SK-N-SH (cell line): ENCODE measurements at regions not wholly inside any gene's neighbourhood (a gene's known extent, or its start where the extent isn't known, plus 50 kb on each side); places are given as distances from the start of the nearest gene placed in this dataset.

Experiments used
- CTCF ChIA-PET: fragments of 300-600, 350-600 bp; formaldehyde crosslinking; extraction: SDS; loops from one replicate; lab custom pipeline; 2021; lab: Yijun Ruan, JAX
- POLR2A ChIA-PET: fragments of 350-600 bp; sonication (Branson Sonifier 250); formaldehyde crosslinking; extraction: SDS; loops from one replicate; lab custom pipeline; 2020; ENCODE audit warnings: antibody characterized with exemption, inconsistent platforms; lab: Yijun Ruan, JAX
- DNase-seq: peaks from one replicate; pipeline ENCODE4 v3.0.0; 2012
- H2AFZ ChIP-seq: fragments of 200-600 bp; sonication (generic); 2 replicates; pipeline ENCODE4 v1.8.1; 2016; ENCODE audit warnings: antibody characterized with exemption, mild to moderate bottlenecking, low read depth
- H3F3A ChIP-seq: fragments of 200-600 bp; sonication (generic); replicated peaks from 2 replicates; pipeline ENCODE3; 2016; ENCODE audit warnings: antibody characterized with exemption, mild to moderate bottlenecking; ENCODE audit not compliant: insufficient read depth
- H3K27ac ChIP-seq, 2 experiments: fragments of 200-500 bp in 1 of 2; fragments of 200-600 bp in 1 of 2; sonication (Bioruptor generic) in 1 of 2; sonication (generic), shearing (Covaris generic) in 1 of 2; 2 replicates each; pipeline versions ENCODE4 v1.5.1 to v1.6.1; 2014 to 2016; ENCODE audit warnings: low read depth in 2 of 2, inconsistent platforms in 1 of 2, low read length in 1 of 2, mild to moderate bottlenecking in 1 of 2, mixed read lengths in 1 of 2
- H3K27me3 ChIP-seq: fragments of 200-600 bp; sonication (generic), shearing (Covaris generic); 2 replicates; pipeline ENCODE4 v1.6.1; 2016; ENCODE audit warnings: mixed run types; ENCODE audit not compliant: insufficient read depth
- H3K36me3 ChIP-seq, 2 experiments: fragments of 200-500 bp in 1 of 2; fragments of 200-600 bp in 1 of 2; sonication (Bioruptor generic) in 1 of 2; sonication (generic) in 1 of 2; replicated peaks in 1 of 2; 2 replicates each; pipeline versions ENCODE3 to v1.5.1; 2014 to 2016; ENCODE audit warnings: low read length in 1 of 2, mild to moderate bottlenecking in 1 of 2; ENCODE audit not compliant: insufficient read depth in 2 of 2, control insufficient read depth in 1 of 2
- H3K4me1 ChIP-seq, 2 experiments: fragments of 200-500 bp in 1 of 2; fragments of 200-600 bp in 1 of 2; sonication (Bioruptor generic) in 1 of 2; sonication (generic), shearing (Covaris generic) in 1 of 2; 2 replicates each; pipeline versions ENCODE4 v1.5.1 to v1.6.1; 2014 to 2016; ENCODE audit warnings: low read depth in 1 of 2, low read length in 1 of 2, mixed run types in 1 of 2; ENCODE audit not compliant: insufficient read depth in 2 of 2, control insufficient read depth in 1 of 2
- H3K4me2 ChIP-seq: fragments of 200-600 bp; sonication (generic), shearing (Covaris generic); 2 replicates; pipeline ENCODE4 v1.6.1; 2017; ENCODE audit warnings: mixed run types
- H3K4me3 ChIP-seq, 2 experiments: fragments of 200-500 bp in 1 of 2; fragments of 200-600 bp in 1 of 2; sonication (Bioruptor generic) in 1 of 2; sonication (generic), shearing (Covaris generic) in 1 of 2; 2 replicates each; pipeline versions ENCODE4 v1.5.1 to v1.8.1; 2014 to 2016; ENCODE audit warnings: low read depth in 2 of 2, inconsistent platforms in 1 of 2, low read length in 1 of 2, mild to moderate bottlenecking in 1 of 2, mixed read lengths in 1 of 2, moderate library complexity in 1 of 2
- H3K79me2 ChIP-seq: fragments of 200-600 bp; sonication (generic); 2 replicates; pipeline ENCODE4 v1.8.1; 2017; ENCODE audit warnings: mild to moderate bottlenecking; ENCODE audit not compliant: insufficient read depth
- H3K9ac ChIP-seq: fragments of 200-600 bp; sonication (generic); 2 replicates; pipeline ENCODE4 v1.6.1; 2017; ENCODE audit warnings: mixed run types
- H3K9me2 ChIP-seq: fragments of 200-600 bp; sonication (generic); 2 replicates; pipeline ENCODE4 v1.6.1; 2017; ENCODE audit warnings: mixed run types
- H3K9me3 ChIP-seq: fragments of 200-600 bp; sonication (generic); 2 replicates; pipeline ENCODE4 v1.6.1; 2017; ENCODE audit warnings: mixed run types, mild to moderate bottlenecking, moderate library complexity
- H4K20me1 ChIP-seq: fragments of 200-600 bp; sonication (generic); 2 replicates; pipeline ENCODE4 v1.6.1; 2017; ENCODE audit warnings: mild to moderate bottlenecking, mixed run types; ENCODE audit not compliant: insufficient read depth
- ELF1 ChIP-seq: IDR thresholded peaks from 2 replicates; pipeline ENCODE4 v1.4.0; 2012
- EP300 ChIP-seq, 2 experiments: IDR thresholded peaks; 2 replicates each; pipeline versions ENCODE4 v1.4.0 to v1.6.1; 2012; ENCODE audit warnings: borderline replicate concordance in 1 of 2, low read depth in 1 of 2, low read length in 1 of 2
- FOSL2 ChIP-seq: IDR thresholded peaks from 2 replicates; pipeline ENCODE4 v1.4.0; 2012; ENCODE audit warnings: low read depth, mild to moderate bottlenecking, moderate library complexity, borderline replicate concordance
- FOXM1 ChIP-seq: IDR thresholded peaks from 2 replicates; pipeline ENCODE4 v1.4.0; 2012; ENCODE audit warnings: low read depth, mild to moderate bottlenecking
- JUND ChIP-seq: IDR thresholded peaks from 2 replicates; pipeline ENCODE4 v1.4.0; 2012
- MAX ChIP-seq: IDR thresholded peaks from 2 replicates; pipeline ENCODE4 v1.4.0; 2012; ENCODE audit warnings: low read depth
- NFIC ChIP-seq: IDR thresholded peaks from 2 replicates; pipeline ENCODE4 v1.4.0; 2012; ENCODE audit warnings: borderline replicate concordance
- NRF1 ChIP-seq: IDR thresholded peaks from 2 replicates; pipeline ENCODE4 v1.6.1; 2012; ENCODE audit warnings: low read depth, mild to moderate bottlenecking, low read length
- POLR2AphosphoS5 ChIP-seq: IDR thresholded peaks from 2 replicates; pipeline ENCODE4 v1.6.1; 2012; ENCODE audit warnings: low read depth, low read length
- RAD21 ChIP-seq: IDR thresholded peaks from 2 replicates; pipeline ENCODE4 v1.6.1; 2012; ENCODE audit warnings: mild to moderate bottlenecking, low read length
- RCOR1 ChIP-seq: fragments of 150-350 bp; IDR thresholded peaks from 2 replicates; pipeline ENCODE4 v1.6.1; 2017; ENCODE audit warnings: antibody characterized with exemption, low read length
- REST ChIP-seq: IDR thresholded peaks from 2 replicates; pipeline ENCODE4 v1.6.1; 2012; ENCODE audit warnings: mild to moderate bottlenecking, low read depth, low read length, moderate library complexity
- RXRA ChIP-seq: IDR thresholded peaks from 2 replicates; pipeline ENCODE4 v1.4.0; 2012; ENCODE audit warnings: low read depth, mild to moderate bottlenecking, borderline replicate concordance
- SIN3A ChIP-seq: IDR thresholded peaks from 2 replicates; pipeline ENCODE4 v1.6.1; 2012; ENCODE audit warnings: low read depth, mild to moderate bottlenecking, low read length, moderate library complexity, borderline replicate concordance
- TCF12 ChIP-seq: IDR thresholded peaks from 2 replicates; pipeline ENCODE4 v1.4.0; 2012
- TEAD4 ChIP-seq: IDR thresholded peaks from 2 replicates; pipeline ENCODE4 v1.4.0; 2012; ENCODE audit warnings: mild to moderate bottlenecking, borderline replicate concordance; ENCODE audit not compliant: insufficient read depth
- USF1 ChIP-seq: IDR thresholded peaks from 2 replicates; pipeline ENCODE4 v1.4.0; 2012; ENCODE audit warnings: low read depth, borderline replicate concordance
- ZBTB33 ChIP-seq: IDR thresholded peaks from 2 replicates; pipeline ENCODE4 v1.4.0; 2012; ENCODE audit warnings: low read depth, borderline replicate concordance
- WGBS: methylation state at CpG from one replicate; pipeline ENCODE4 v1.1.6; 2017; ENCODE audit warnings: low lambda C conversion rate; 5-methylcytosine and 5-hydroxymethylcytosine counted together

GRCh38 chr2:176542476-176542875 lies 273.2 kb downstream of the MTX2 start:
- H4K20me1 ChIP-seq = no peaks in the 10 kb centered on the region
- CTCF ChIA-PET = interaction anchor here (1.0 to 1.1 kb wide), 2 partner anchors 12 to 96 kb away, joined by 3 to 4 read pairs; no protein-coding TSS in a partner anchor
- POLR2A ChIA-PET = no interaction called here
- no peak overlapping the region for H3K27ac ChIP-seq
- no peaks in the 10 kb centered on the region for H3F3A ChIP-seq
- H3K9me2 ChIP-seq = no peaks in the 10 kb centered on the region
- H3K4me2 ChIP-seq = no peak overlapping the region
- no peak for TF ChIP-seq FOSL2
- no peak for TF ChIP-seq NFIC
- no peak for DNase-seq
- peaks cover 0 to 19% of the 10 kb centered on the region in 2 experiments; a peak in 2 of 4 replicates for H3K4me1 ChIP-seq
- H3K9ac ChIP-seq = no peak overlapping the region
- H2AFZ ChIP-seq = no peak overlapping the region
- WGBS = 13% methylated on average over 1 of the region's 1 CpG
- H3K36me3 ChIP-seq = no peaks in the 10 kb centered on the region
- H3K9me3 ChIP-seq = no peaks in the 10 kb centered on the region
- no peaks in the 10 kb centered on the region for H3K27me3 ChIP-seq
- H3K4me3 ChIP-seq = no peak overlapping the region
- no peaks in the 10 kb centered on the region for H3K79me2 ChIP-seq

GRCh38 chr2:176544557-176544956 lies 275.3 kb downstream of the MTX2 start:
- CTCF ChIA-PET = interaction anchor here (2.6 kb wide), 1 partner anchor 90 kb away, joined by 8 read pairs; no protein-coding TSS in a partner anchor

More at GRCh38 chr2:176544557-176544956, 275.3 kb downstream of the MTX2 start:
- Histone ChIP-seq H3K79me2 (no peaks in the 10 kb centered on the region), H4K20me1 (no peaks in the 10 kb centered on the region), H3K27me3 (no peaks in the 10 kb centered on the region)
- no peak for TF ChIP-seq MAX
- no peak for TF ChIP-seq EP300 (IDR thresholded peaks at IDR 0.05; ENCODE audit: borderline replicate concordance in 1 of 2, low read depth in 1 of 2, low read length in 1 of 2)
- TF ChIP-seq SIN3A = no peak
- TF ChIP-seq POLR2AphosphoS5 = no peak
- no peak for TF ChIP-seq JUND
- TF ChIP-seq REST = no peak
- no peak for TF ChIP-seq RXRA
- TF ChIP-seq RCOR1 = no peak
- no peak for TF ChIP-seq USF1
- no peak for TF ChIP-seq TEAD4
- TF ChIP-seq ZBTB33 = no peak
- no peak for TF ChIP-seq NRF1
- TF ChIP-seq RAD21 = no peak
- TF ChIP-seq FOXM1 = no peak
- no peak for TF ChIP-seq ELF1
- no peak for TF ChIP-seq NFIC
- TF ChIP-seq TCF12 = no peak
- TF ChIP-seq, all 33 proteins: peak for 0
- H3K27ac ChIP-seq = no peak overlapping the region
- no peaks in the 10 kb centered on the region for H3K36me3 ChIP-seq
- no peak overlapping the region for H3K4me2 ChIP-seq
- peaks cover 0 to 10% of the 10 kb centered on the region in 2 experiments; a peak in 2 of 4 replicates for H3K4me1 ChIP-seq
- no peak overlapping the region for H3K4me3 ChIP-seq
- H3K9ac ChIP-seq = no peak overlapping the region
- POLR2A ChIA-PET = no interaction called here
- no peaks in the 10 kb centered on the region for H3K9me2 ChIP-seq
- no peaks in the 10 kb centered on the region for H3F3A ChIP-seq
- no peak overlapping the region for H2AFZ ChIP-seq
- no peaks in the 10 kb centered on the region for H3K9me3 ChIP-seq
- WGBS = 89% methylated on average over 4 of the region's 4 CpGs
- no peak for DNase-seq
